ENCODE measurements at regions not wholly inside any gene's neighbourhood (a gene's known extent, or its start where the extent isn't known, plus 50 kb on each side); places are given as distances from the start of the nearest gene placed in this dataset.
"Not testable (repeated sequence)": the region's sequence is repeated elsewhere in the genome, so short reads cannot be mapped to it uniquely, and the experiment has no call there.

DNA sequence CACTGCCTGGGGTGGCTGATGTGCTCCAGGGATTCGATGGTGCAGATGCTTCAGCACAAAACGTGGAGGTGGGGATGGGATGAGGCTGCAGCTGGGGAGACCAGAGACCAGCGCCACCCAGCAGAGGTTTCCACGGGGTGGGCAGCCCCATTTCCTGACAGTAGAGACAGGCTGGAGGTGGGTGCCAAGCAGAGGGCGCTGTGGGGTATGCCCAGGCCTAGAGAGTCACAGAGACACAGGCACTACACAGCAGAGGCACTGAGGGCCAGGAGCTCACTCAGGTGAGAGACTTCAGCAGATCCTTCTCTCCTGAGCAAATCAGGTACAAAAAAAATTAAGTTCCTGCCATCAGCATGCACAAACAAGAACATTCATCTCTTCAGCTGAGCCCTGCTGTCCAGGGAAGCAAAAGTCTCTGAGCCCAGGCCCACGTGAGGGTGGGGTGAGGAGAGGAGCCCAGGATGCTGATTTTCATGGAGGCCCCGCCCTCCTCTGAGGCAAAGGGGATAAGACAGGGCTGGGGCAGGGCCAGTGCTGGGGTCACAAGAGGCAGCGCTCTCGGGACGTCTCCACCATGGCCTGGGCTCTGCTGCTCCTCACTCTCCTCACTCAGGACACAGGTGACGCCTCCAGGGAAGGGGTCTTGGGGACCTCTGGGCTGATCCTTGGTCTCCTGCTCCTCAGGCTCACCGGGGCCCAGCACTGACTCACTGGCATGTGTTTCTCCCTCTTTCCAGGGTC lies 53.1 kb downstream of the GGTLC2 start:
- H3K4me3 ChIP-seq (ENCODE audit: low read length): no peak overlapping the region
- TF ChIP-seq, protein P1, sequence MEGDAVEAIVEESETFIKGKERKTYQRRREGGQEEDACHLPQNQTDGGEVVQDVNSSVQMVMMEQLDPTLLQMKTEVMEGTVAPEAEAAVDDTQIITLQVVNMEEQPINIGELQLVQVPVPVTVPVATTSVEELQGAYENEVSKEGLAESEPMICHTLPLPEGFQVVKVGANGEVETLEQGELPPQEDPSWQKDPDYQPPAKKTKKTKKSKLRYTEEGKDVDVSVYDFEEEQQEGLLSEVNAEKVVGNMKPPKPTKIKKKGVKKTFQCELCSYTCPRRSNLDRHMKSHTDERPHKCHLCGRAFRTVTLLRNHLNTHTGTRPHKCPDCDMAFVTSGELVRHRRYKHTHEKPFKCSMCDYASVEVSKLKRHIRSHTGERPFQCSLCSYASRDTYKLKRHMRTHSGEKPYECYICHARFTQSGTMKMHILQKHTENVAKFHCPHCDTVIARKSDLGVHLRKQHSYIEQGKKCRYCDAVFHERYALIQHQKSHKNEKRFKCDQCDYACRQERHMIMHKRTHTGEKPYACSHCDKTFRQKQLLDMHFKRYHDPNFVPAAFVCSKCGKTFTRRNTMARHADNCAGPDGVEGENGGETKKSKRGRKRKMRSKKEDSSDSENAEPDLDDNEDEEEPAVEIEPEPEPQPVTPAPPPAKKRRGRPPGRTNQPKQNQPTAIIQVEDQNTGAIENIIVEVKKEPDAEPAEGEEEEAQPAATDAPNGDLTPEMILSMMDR (IDR thresholded peaks at IDR 0.05; ENCODE audit: insufficient read depth, low read depth, low read length, missing control alignments): no peak
- no peak for DNase-seq (ENCODE audit: low read depth)

DNA sequence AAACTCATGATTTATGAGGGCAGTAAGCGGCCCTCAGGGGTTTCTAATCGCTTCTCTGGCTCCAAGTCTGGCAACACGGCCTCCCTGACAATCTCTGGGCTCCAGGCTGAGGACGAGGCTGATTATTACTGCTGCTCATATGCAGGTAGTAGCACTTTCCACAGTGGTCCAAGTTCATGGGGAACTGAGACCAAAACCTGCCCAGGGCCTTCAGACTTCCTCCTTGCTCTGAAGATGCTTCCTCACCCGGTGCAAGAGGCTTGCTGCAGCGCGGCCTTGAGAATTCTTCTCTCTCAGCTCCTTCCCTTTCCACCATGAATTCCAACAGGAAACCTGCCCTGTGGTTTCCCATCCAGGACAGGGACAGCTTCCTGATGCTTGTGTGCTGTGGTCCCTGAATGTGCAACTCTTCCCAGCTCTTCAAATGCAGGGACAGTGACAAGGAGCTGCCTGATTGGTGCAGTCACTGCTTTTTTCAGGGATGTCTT lies 53.9 kb downstream of the GGTLC2 start:
- TF ChIP-seq, protein P1 (IDR thresholded peaks at IDR 0.05; ENCODE audit: insufficient read depth, low read depth, low read length, missing control alignments): no peak
- DNase-seq (ENCODE audit: low read depth): no peak
- H3K4me3 ChIP-seq (ENCODE audit: low read length): no peak overlapping the region

DNA sequence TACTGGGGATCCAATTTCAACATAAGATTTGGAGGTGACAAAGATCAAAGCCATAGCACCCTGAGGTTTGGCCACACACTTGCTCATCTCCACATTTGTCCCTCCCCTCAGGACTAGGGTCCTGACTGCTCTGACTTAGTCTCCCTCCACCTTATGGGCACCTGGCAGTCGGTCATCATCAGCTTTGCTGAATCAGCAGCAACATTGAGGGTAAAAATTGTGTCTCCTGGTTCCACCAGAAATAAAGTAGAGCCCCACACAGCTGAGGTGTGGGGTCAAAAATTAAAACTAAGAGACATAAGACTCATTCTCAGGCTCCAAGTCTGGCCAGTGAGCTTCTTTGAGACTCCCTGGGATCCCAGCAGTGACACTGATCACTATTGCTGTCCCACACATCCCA lies 56.2 kb downstream of the GGTLC2 start:
- TF ChIP-seq, protein P1 (IDR thresholded peaks at IDR 0.05; ENCODE audit: insufficient read depth, low read depth, low read length, missing control alignments): no peak
- H3K4me3 ChIP-seq (ENCODE audit: low read length): no peak overlapping the region
- DNase-seq (ENCODE audit: low read depth): no peak

DNA sequence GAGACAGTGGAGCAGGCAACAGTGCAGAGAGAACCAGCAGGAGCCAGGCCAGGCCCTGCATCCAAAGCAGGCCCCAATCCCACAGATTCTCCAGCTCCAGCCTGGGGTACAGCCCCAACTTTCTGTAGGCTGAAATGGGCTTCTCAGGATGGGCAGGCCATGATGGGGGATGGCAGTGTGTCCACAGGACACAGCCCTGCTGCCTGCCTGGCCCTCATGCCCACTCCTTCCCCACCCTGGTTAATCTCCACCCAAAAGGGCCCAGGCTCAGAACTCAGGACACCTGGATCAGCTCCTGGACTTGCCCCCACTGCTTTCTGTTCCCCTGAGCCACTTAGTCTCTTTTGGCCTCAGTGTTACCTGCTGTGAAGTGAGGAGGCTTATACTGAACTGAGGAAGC lies 57.1 kb downstream of the GGTLC2 start:
- not testable (repeated sequence) for DNase-seq (ENCODE audit: low read depth); H3K4me3 ChIP-seq (ENCODE audit: low read length)

DNA sequence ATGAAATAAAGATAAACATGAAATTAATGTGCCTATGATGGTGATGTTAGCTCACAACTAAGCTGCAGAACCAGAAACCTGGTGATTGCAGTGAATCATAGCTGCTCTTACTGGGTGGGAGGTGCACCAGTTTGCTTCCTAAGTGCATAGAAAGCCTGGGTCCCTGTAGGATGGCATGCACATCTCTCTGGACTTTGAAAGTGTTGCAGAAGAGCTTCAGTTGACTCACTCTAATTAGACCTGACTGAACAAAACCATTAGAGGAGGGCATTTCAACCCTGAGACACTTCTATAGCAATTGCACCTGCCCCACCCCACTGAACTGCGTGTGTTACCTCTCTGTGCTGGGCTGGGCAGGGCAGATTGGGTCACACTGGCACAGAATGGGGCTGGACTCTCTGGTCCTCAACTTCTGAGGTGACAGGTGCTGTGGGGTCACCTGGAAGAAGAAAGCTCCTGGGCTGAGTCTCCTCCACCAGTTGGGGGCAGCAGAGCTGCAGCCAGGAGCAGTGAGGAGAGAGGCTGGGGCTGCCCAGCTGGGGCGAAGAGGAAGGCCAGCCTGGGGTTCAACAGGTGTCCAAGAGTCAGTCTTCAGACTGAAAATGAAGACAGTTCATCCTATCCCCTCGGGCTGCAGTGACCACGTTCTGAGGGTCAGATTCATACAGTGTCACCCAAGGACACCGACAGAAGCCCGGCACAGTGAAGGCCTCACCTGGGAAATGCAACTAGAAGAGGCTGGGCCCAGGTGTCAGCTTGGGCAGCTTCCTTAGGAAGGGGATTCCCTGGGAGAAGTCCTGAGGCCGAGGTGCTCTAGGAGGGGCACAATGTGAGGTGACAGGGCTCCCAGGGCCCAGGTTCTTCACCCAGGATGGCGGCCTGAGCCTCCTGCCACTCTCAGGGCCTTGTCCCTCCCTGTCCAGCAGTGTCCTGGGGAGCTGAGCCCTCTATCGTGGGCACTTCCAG lies 58.1 kb downstream of the GGTLC2 start:
- no peak overlapping the region for H3K4me3 ChIP-seq (ENCODE audit: low read length)
- TF ChIP-seq, protein P1 (IDR thresholded peaks at IDR 0.05; ENCODE audit: insufficient read depth, low read depth, low read length, missing control alignments): peak; percentile 1
- peak; percentile 19 for DNase-seq (ENCODE audit: low read depth)

DNA sequence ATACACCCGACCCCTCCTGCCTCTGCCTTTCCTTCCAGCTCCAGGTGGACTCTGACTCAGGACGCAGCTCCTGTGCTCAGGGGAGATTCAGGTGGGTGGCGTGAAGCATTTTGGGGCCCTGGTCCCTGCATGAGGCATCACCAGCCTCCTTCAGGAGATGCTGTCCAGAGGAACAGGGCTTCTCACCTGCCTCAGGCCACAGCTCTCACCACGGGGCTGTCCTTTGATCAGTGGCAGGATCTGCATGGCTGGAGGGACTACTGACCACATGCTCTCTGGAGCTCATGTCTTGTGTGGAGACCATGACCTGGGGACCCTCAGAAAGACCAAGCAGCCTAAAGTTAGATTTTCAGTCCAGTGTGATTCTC lies 58.8 kb downstream of the GGTLC2 start:
- DNase-seq (ENCODE audit: low read depth): no peak
- TF ChIP-seq, protein P1 (IDR thresholded peaks at IDR 0.05; ENCODE audit: insufficient read depth, low read depth, low read length, missing control alignments): no peak
- H3K4me3 ChIP-seq (ENCODE audit: low read length): no peak overlapping the region

DNA sequence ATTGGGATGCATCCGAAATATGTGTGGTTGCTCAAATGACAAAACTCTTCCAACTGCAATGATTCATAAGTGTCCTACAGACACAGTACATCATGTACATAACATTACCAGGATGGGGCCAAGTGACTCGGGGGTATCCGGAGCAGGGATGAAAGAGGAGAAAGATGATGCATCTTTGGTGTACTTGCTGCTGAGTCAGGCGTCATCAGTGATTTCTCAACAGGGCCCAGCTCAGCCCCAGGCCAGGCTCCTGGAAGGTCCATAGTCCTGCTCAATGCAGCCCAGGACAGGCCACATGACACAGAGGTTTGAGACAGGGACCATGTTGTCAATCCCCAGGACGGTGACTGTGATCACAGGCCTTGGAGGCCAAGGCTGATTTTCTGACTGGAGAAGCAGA lies 59.3 kb downstream of the GGTLC2 start:
- DNase-seq (ENCODE audit: low read depth): no peak
- no peak overlapping the region for H3K4me3 ChIP-seq (ENCODE audit: low read length)
- TF ChIP-seq, protein P1 (IDR thresholded peaks at IDR 0.05; ENCODE audit: insufficient read depth, low read depth, low read length, missing control alignments): no peak
